Ovary (tissue), 7 donors: ENCODE measurements at regions not wholly inside any gene's neighbourhood (a gene's known extent, or its start where the extent isn't known, plus 50 kb on each side); places are given as distances from the start of the nearest gene placed in this dataset.

ENCODE experiments used
- DNase-seq, 5 donors: peaks; one replicate each; pipeline ENCODE4 v3.0.0-alpha.2; 2019 to 2020
- H3K27ac ChIP-seq, 2 donors: fragments of 200-600 bp; one replicate each; pipeline versions ENCODE4 v1.5.1 to v1.8.0; 2019 to 2022
- H3K27me3 ChIP-seq: fragments of 200-600 bp; one replicate; pipeline ENCODE4 v1.8.0; 2022
- H3K36me3 ChIP-seq: fragments of 200-600 bp; sonication (generic); one replicate; pipeline ENCODE4 v1.5.1; 2019
- H3K4me1 ChIP-seq: one replicate; pipeline ENCODE4 v1.8.1; 2013; ENCODE audit warnings: mild to moderate bottlenecking, moderate library complexity; ENCODE audit not compliant: insufficient read depth
- H3K4me3 ChIP-seq: fragments of 200-600 bp; sonication (generic); one replicate; pipeline ENCODE4 v1.5.1; 2017
- H3K9me3 ChIP-seq, 2 donors: fragments of 200-600 bp in 1 of 2; sonication (generic) in 1 of 2; one replicate each; pipeline versions ENCODE4 v1.5.1 to v1.8.1; 2013 to 2019; ENCODE audit warnings: mild to moderate bottlenecking in 1 of 2, moderate library complexity in 1 of 2
- EP300 ChIP-seq: sonication (generic); formaldehyde crosslinking; IDR thresholded peaks from one replicate; pipeline ENCODE4 v1.6.1; 2017; ENCODE audit warnings: antibody characterized with exemption
- POLR2A ChIP-seq: fragments of 450-650 bp; IDR thresholded peaks from one replicate; pipeline ENCODE4 v1.6.1; 2017; ENCODE audit warnings: antibody characterized with exemption, mild to moderate bottlenecking, moderate library complexity
- WGBS, 3 donors: extraction: QIAGEN DNeasy Blood & Tissue Kit in 1 of 3; methylation state at CpG; one replicate each; pipeline versions ENCODE4 v1.1.5 to v1.1.7; 2013 to 2017; 5-methylcytosine and 5-hydroxymethylcytosine counted together
- intact Hi-C, 4 donors: fragments of 100-400 bp; cut with DNase I; formaldehyde crosslinking; loops; one replicate each; pipeline versions ENCODE4 v1.11.0 to v1.15.1; 2022 to 2023
- TF ChIP-seq, protein P1 (sequence below), 3 donors: fragments of 450-650 bp in 2 of 3; fragments of 200-600 bp in 1 of 3; IDR thresholded peaks; one replicate each; pipeline versions ENCODE4 v1.5.1 to v1.8.0; 2016 to 2022; ENCODE audit warnings: antibody characterized with exemption in 3 of 3, mild to moderate bottlenecking in 1 of 3
- donor health status: DM: no; HTN: no; CAD: no; lungs with moderate emphysema.
- donor health status: DM: no; HTN: no; CAD: no.
- donor health status: Bipolar disorder and iron deficiency.
- donor health status: DM: no; HTN: no; CAD: no.
- donor health status: DM: yes; HTN: yes; CAD: no.

GRCh38 chr10:35881320-35881719 lies 239.2 kb upstream of the FZD8 start:
- Histone ChIP-seq H3K9me3 (no peaks in the 10 kb centered on the region), H3K4me1 (no peaks in the 10 kb centered on the region), H3K36me3 (no peaks in the 10 kb centered on the region), H3K4me3 (no peak overlapping the region), H3K27me3 (no peaks in the 10 kb centered on the region), H3K27ac (no peak overlapping the region)
- TF ChIP-seq EP300 (no peak), POLR2A (no peak)
- TF ChIP-seq, protein P1, sequence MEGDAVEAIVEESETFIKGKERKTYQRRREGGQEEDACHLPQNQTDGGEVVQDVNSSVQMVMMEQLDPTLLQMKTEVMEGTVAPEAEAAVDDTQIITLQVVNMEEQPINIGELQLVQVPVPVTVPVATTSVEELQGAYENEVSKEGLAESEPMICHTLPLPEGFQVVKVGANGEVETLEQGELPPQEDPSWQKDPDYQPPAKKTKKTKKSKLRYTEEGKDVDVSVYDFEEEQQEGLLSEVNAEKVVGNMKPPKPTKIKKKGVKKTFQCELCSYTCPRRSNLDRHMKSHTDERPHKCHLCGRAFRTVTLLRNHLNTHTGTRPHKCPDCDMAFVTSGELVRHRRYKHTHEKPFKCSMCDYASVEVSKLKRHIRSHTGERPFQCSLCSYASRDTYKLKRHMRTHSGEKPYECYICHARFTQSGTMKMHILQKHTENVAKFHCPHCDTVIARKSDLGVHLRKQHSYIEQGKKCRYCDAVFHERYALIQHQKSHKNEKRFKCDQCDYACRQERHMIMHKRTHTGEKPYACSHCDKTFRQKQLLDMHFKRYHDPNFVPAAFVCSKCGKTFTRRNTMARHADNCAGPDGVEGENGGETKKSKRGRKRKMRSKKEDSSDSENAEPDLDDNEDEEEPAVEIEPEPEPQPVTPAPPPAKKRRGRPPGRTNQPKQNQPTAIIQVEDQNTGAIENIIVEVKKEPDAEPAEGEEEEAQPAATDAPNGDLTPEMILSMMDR (IDR thresholded peaks at IDR 0.05): no peak
- WGBS, 3 donors: 93% methylated on average over 2 of the region's 2 CpGs
- no peak for DNase-seq
- intact Hi-C loops: no loop called here

GRCh38 chr10:35876248-35876647 lies 234.2 kb upstream of the FZD8 start:
- H3K36me3 ChIP-seq: no peaks in the 10 kb centered on the region
- H3K4me1 ChIP-seq: no peaks in the 10 kb centered on the region
- intact Hi-C loops: no loop called here
- H3K27me3 ChIP-seq: no peaks in the 10 kb centered on the region
- H3K9me3 ChIP-seq: no peaks in the 10 kb centered on the region
- no peak for TF ChIP-seq POLR2A
- TF ChIP-seq, protein P1 (IDR thresholded peaks at IDR 0.05): no peak
- TF ChIP-seq EP300: no peak
- 42 to 51% (median 48%) methylated on average over 4 of the region's 4 CpGs for WGBS, 3 donors
- H3K27ac ChIP-seq: no peak overlapping the region
- DNase-seq: no peak
- H3K4me3 ChIP-seq: no peak overlapping the region

- 48 to 64% (median 57%) methylated on average over 10 of the region's 10 CpGs for WGBS, 3 donors
- no peak overlapping the region for H3K27ac ChIP-seq
- intact Hi-C loops: no loop called here
Measured at GRCh38 chr10:35875016-35875676, 233.1 kb upstream of the FZD8 start.

GRCh38 chr10:35874311-35875015 lies 232.4 kb upstream of the FZD8 start:
- Histone ChIP-seq H3K4me3 (no peak overlapping the region), H3K9me3 (no peaks in the 10 kb centered on the region), H3K27me3 (no peaks in the 10 kb centered on the region), H3K27ac (no peak overlapping the region), H3K36me3 (no peaks in the 10 kb centered on the region), H3K4me1 (no peaks in the 10 kb centered on the region)
- no peak for DNase-seq
- TF ChIP-seq EP300 (no peak), POLR2A (no peak)
- TF ChIP-seq, protein P1 (IDR thresholded peaks at IDR 0.05): no peak
- 87 to 88% (median 87%) methylated on average over 6 of the region's 6 CpGs for WGBS, 3 donors
- intact Hi-C loops: no loop called here

More at GRCh38 chr10:35875016-35875676, 233.1 kb upstream of the FZD8 start:
- no peaks in the 10 kb centered on the region for H3K36me3 ChIP-seq
- H3K27me3 ChIP-seq: no peaks in the 10 kb centered on the region
- no peak overlapping the region for H3K4me3 ChIP-seq
- H3K4me1 ChIP-seq: no peaks in the 10 kb centered on the region
- no peak for DNase-seq
- TF ChIP-seq EP300 (no peak), POLR2A (no peak)
- TF ChIP-seq, protein P1 (IDR thresholded peaks at IDR 0.05): no peak
- no peaks in the 10 kb centered on the region for H3K9me3 ChIP-seq
